ENCODE measurements at regions not wholly inside any gene's neighbourhood (a gene's known extent, or its start where the extent isn't known, plus 50 kb on each side); places are given as distances from the start of the nearest gene placed in this dataset.

DNA sequence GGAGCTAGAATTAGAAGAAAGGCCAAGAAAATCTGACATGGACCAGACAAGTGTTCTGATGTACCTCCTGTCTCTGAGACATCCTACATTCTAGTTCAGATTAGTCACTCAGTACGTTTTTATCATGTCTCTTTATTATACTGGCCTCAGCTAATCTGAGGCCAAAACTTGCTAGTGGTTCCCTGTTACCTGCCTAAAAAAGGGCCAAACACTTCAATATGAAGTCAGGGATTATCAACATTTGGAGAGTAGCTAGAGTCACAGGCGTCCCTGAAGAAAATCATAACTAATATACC, 587.4 kb downstream of the PRELID2 start:
- Histone ChIP-seq H3K36me3 (ENCODE audit: control insufficient read depth, insufficient read depth, low read length) (no peaks in the 10 kb centered on the region), H2AK9ac (replicated peaks; ENCODE audit: low read depth, low read length, poor library complexity) (no peak overlapping the region), H3K27me3 (ENCODE audit: control insufficient read depth, insufficient read depth, low read length) (no peaks in the 10 kb centered on the region), H4K5ac (ENCODE audit: low read depth, low read length) (peak overlapping the region; percentile 52; the same call in 1 of the 2 replicates), H4K20me1 (ENCODE audit: insufficient read depth, low read length) (no peaks in the 10 kb centered on the region), H3K14ac (replicated peaks; ENCODE audit: low read depth, low read length) (peak overlapping the region; percentile 42), H2AK5ac (ENCODE audit: low read depth, low read length) (no peak overlapping the region), H3K56ac (ENCODE audit: extremely low read depth, insufficient read depth, low read length) (no peak overlapping the region), H3K4me1 (ENCODE audit: control insufficient read depth, insufficient read depth, low read length) (peaks cover 13% of the 10 kb centered on the region), H4K91ac (ENCODE audit: insufficient read depth, low read depth, low read length) (peak overlapping the region; percentile 70; the same call in 1 of the 2 replicates), H3K79me1 (ENCODE audit: low read depth in 1 of 2, low read length in 2 of 2) (no peaks in the 10 kb centered on the region), H2BK5ac (ENCODE audit: low read depth, low read length, poor library complexity, severe bottlenecking) (peak overlapping the region; percentile 77), H4K8ac (ENCODE audit: low read depth in 2 of 2, low read length in 2 of 2) (peak overlapping the region; percentile 77 to 87; a peak in 2 of 4 replicates), H3K9me3 (ENCODE audit: control insufficient read depth, insufficient read depth, low read length) (no peaks in the 10 kb centered on the region), H3K4me2 (ENCODE audit: low read depth, low read length) (no peak overlapping the region), H3K9me1 (ENCODE audit: insufficient read depth, low read length) (peaks cover 3% of the 10 kb centered on the region; the same call in 1 of the 2 replicates), H2AFZ (replicated peaks; ENCODE audit: low read length, poor library complexity) (peak overlapping the region; percentile 64), H2BK15ac (ENCODE audit: low read depth, low read length) (peak overlapping the region; percentile 30; the same call in 1 of the 3 replicates), H2BK120ac (ENCODE audit: low read depth, low read length) (peak overlapping the region; percentile 75), H3K27ac (ENCODE audit: insufficient read depth, low read length) (no peak overlapping the region), H3K4ac (ENCODE audit: low read depth, low read length) (peak overlapping the region; percentile 51), H3K18ac (ENCODE audit: low read depth, low read length) (peak overlapping the region; percentile 34), H3K23ac (ENCODE audit: low read depth, low read length) (no peak overlapping the region), H2BK20ac (ENCODE audit: low read depth, low read length) (peak overlapping the region; percentile 54), H3K9ac (ENCODE audit: low read depth, low read length) (no peak overlapping the region), H3K4me3 (ENCODE audit: insufficient read depth, low read depth, low read length) (no peak overlapping the region)
- dilution Hi-C loops (cut with HindIII; ENCODE audit: low sequenced_read_pairs, unreplicated experiment), result no loop called here
- TF ChIP-seq BHLHE40 (IDR thresholded peaks at IDR 0.05; ENCODE audit: low read depth, low read length) (no peak), CHD1 (IDR thresholded peaks at IDR 0.05; ENCODE audit: low read depth, low read length) (no peak), MAFK (IDR thresholded peaks at IDR 0.05; ENCODE audit: low read depth, low read length) (no peak), RAD21 (IDR thresholded peaks at IDR 0.05; ENCODE audit: low read length) (no peak), SMC3 (IDR thresholded peaks at IDR 0.05; ENCODE audit: low read depth, low read length) (no peak), NFE2L2 (IDR thresholded peaks at IDR 0.05; ENCODE audit: low read depth, low read length) (no peak), MXI1 (IDR thresholded peaks at IDR 0.05; ENCODE audit: borderline replicate concordance, low read depth, low read length) (no peak), RFX5 (IDR thresholded peaks at IDR 0.05; ENCODE audit: low read depth, low read length) (no peak), FOS (IDR thresholded peaks at IDR 0.05; ENCODE audit: low read depth, low read length) (no peak), POLR2A (IDR thresholded peaks at IDR 0.05; ENCODE audit: low read depth, low read length) (no peak)
- TF ChIP-seq, protein P1, sequence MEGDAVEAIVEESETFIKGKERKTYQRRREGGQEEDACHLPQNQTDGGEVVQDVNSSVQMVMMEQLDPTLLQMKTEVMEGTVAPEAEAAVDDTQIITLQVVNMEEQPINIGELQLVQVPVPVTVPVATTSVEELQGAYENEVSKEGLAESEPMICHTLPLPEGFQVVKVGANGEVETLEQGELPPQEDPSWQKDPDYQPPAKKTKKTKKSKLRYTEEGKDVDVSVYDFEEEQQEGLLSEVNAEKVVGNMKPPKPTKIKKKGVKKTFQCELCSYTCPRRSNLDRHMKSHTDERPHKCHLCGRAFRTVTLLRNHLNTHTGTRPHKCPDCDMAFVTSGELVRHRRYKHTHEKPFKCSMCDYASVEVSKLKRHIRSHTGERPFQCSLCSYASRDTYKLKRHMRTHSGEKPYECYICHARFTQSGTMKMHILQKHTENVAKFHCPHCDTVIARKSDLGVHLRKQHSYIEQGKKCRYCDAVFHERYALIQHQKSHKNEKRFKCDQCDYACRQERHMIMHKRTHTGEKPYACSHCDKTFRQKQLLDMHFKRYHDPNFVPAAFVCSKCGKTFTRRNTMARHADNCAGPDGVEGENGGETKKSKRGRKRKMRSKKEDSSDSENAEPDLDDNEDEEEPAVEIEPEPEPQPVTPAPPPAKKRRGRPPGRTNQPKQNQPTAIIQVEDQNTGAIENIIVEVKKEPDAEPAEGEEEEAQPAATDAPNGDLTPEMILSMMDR (conservative IDR thresholded peaks at IDR 0.05; ENCODE audit: low read depth, low read length), result no peak
- TF ChIP-seq, protein P2, sequence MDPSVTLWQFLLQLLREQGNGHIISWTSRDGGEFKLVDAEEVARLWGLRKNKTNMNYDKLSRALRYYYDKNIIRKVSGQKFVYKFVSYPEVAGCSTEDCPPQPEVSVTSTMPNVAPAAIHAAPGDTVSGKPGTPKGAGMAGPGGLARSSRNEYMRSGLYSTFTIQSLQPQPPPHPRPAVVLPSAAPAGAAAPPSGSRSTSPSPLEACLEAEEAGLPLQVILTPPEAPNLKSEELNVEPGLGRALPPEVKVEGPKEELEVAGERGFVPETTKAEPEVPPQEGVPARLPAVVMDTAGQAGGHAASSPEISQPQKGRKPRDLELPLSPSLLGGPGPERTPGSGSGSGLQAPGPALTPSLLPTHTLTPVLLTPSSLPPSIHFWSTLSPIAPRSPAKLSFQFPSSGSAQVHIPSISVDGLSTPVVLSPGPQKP (IDR thresholded peaks at IDR 0.05; ENCODE audit: borderline replicate concordance, low read depth, low read length), result no peak
- no CpG with 5 or more reads among the region's 2 CpGs for WGBS, 2 experiments (ENCODE audit: extremely low coverage in 2 of 2, insufficient read length in 1 of 2)
- ATAC-seq (ENCODE audit: low read depth), result no peak; the same call in 1 of the 2 replicates
- CTCF ChIA-PET, result no interaction called here
- POLR2A ChIA-PET (ENCODE audit: unreplicated experiment), result no interaction called here
- intact Hi-C loops (cut with micrococcal nuclease), result loop anchor here (10.0 kb wide), 1 partner anchor 553 kb away; no protein-coding TSS in a partner anchor
- in situ Hi-C loops (cut with MboI; ENCODE audit: low sequenced_read_pairs), result no loop called here
- DNase-seq, result peak; percentile 14
- no TSS peak for BruUV-seq (replicated peaks)

Measured in IMR-90 (cell line).